Endothelial cell of umbilical vein (primary cell): ENCODE measurements at regions not wholly inside any gene's neighbourhood (a gene's known extent, or its start where the extent isn't known, plus 50 kb on each side); places are given as distances from the start of the nearest gene placed in this dataset.

Experiments
- BruUV-seq: library from RNA; stranded (reverse); fragments of 400-500 nt; replicated peaks from 2 replicates; lab custom pipeline; 2021; lab: Mats Ljungman, UMichigan
- CTCF ChIA-PET: fragments of 300-600, 350-600 bp; sonication (Branson Sonifier 250); formaldehyde crosslinking; loops from one replicate; lab custom pipeline; 2021; ENCODE audit warnings: antibody characterized with exemption, inconsistent platforms; lab: Charles Lee
- POLR2A ChIA-PET: fragments of 300-600, 350-600 bp; sonication (Branson Sonifier 250); formaldehyde crosslinking; loops from one replicate; lab custom pipeline; 2021; ENCODE audit warnings: antibody characterized with exemption, inconsistent platforms; lab: Charles Lee
- DNase-seq: peaks from one replicate; pipeline ENCODE4 v3.0.0-alpha.2; 2011; ENCODE audit warnings: low read depth, low spot score
- FAIRE-seq: peaks from 2 replicates; lab custom pipeline; 2011; peaks lifted over from hg19 to GRCh38; lab: Jason Lieb, UNC
- H2AFZ ChIP-seq: 2 replicates; pipeline ENCODE4 v1.6.0; 2012; ENCODE audit warnings: low read depth, low read length, control low read depth, inconsistent platforms
- H3K27ac ChIP-seq: 2 replicates; pipeline ENCODE4 v1.5.1; 2011; ENCODE audit warnings: low read depth, mild to moderate bottlenecking, control low read depth, low read length, moderate library complexity; ENCODE audit not compliant: insufficient read depth
- H3K27me3 ChIP-seq, 2 experiments: 2 replicates each; pipeline versions ENCODE4 v1.6.0 to v1.6.1; 2011; ENCODE audit warnings: low read length in 2 of 2, mixed read lengths in 1 of 2; ENCODE audit not compliant: control insufficient read depth in 2 of 2, insufficient read depth in 2 of 2
- H3K36me3 ChIP-seq, 2 experiments: 2 replicates in 1 of 2; 3 replicates in 1 of 2; pipeline ENCODE4 v1.5.1; 2011; ENCODE audit warnings: low read length in 2 of 2, mild to moderate bottlenecking in 1 of 2, moderate library complexity in 1 of 2; ENCODE audit not compliant: control insufficient read depth in 2 of 2, insufficient read depth in 2 of 2; ENCODE audit errors: extremely low read depth in 1 of 2
- H3K4me1 ChIP-seq: 3 replicates; pipeline ENCODE4 v1.5.1; 2011; ENCODE audit warnings: mild to moderate bottlenecking, low read length; ENCODE audit not compliant: control insufficient read depth, insufficient read depth; ENCODE audit errors: extremely low read depth
- H3K4me2 ChIP-seq: 2 replicates; pipeline ENCODE4 v1.6.1; 2011; ENCODE audit warnings: low read length, control low read depth, mixed read lengths; ENCODE audit not compliant: insufficient read depth
- H3K4me3 ChIP-seq, 3 experiments: fragments of 200-600 bp in 1 of 3; sonication (generic), shearing (Covaris generic) in 1 of 3; replicated peaks in 1 of 3; 2 replicates each; pipeline ENCODE4 v1.5.1; 2011 to 2016; ENCODE audit warnings: control low read depth in 3 of 3, low read length in 3 of 3, mild to moderate bottlenecking in 2 of 3, inconsistent platforms in 1 of 3, low read depth in 1 of 3, moderate library complexity in 1 of 3; ENCODE audit not compliant: insufficient read depth in 1 of 3
- H3K79me2 ChIP-seq: 2 replicates; pipeline ENCODE4 v1.6.0; 2012; ENCODE audit warnings: low read length, inconsistent platforms; ENCODE audit not compliant: control insufficient read depth, insufficient read depth
- H3K9ac ChIP-seq: replicated peaks from 2 replicates; pipeline ENCODE3; 2011; ENCODE audit warnings: low read length, control low read depth; ENCODE audit not compliant: insufficient read depth; ENCODE audit errors: extremely low read depth
- H3K9me1 ChIP-seq: replicated peaks from 3 replicates; pipeline ENCODE4 v1.6.0; 2011; ENCODE audit warnings: mild to moderate bottlenecking, low read length; ENCODE audit not compliant: control insufficient read depth, insufficient read depth; ENCODE audit errors: extremely low read depth
- H3K9me3 ChIP-seq: replicated peaks from 2 replicates; pipeline ENCODE4 v1.5.1; 2012; ENCODE audit warnings: low read length, inconsistent platforms; ENCODE audit not compliant: control insufficient read depth, insufficient read depth
- H4K20me1 ChIP-seq: replicated peaks from 2 replicates; pipeline ENCODE3; 2011; ENCODE audit warnings: mild to moderate bottlenecking, low read length; ENCODE audit not compliant: control insufficient read depth, insufficient read depth; ENCODE audit errors: extremely low read depth
- EZH2 ChIP-seq: IDR thresholded peaks from 2 replicates; pipeline ENCODE4 v1.6.1; 2012; ENCODE audit warnings: borderline replicate concordance, low read depth, mild to moderate bottlenecking, moderate library complexity, low read length, inconsistent platforms; ENCODE audit not compliant: severe bottlenecking
- FOS ChIP-seq: IDR thresholded peaks from 2 replicates; pipeline ENCODE4 v1.6.1; 2011; ENCODE audit warnings: mild to moderate bottlenecking, low read length, moderate library complexity, borderline replicate concordance; ENCODE audit not compliant: insufficient read depth
- JUN ChIP-seq: IDR thresholded peaks from 2 replicates; pipeline ENCODE4 v1.6.1; 2011; ENCODE audit warnings: borderline replicate concordance, low read depth; ENCODE audit not compliant: insufficient read length, insufficient read depth
- MYC ChIP-seq: IDR thresholded peaks from one replicate; pipeline ENCODE4 v1.6.1; 2011; ENCODE audit warnings: mild to moderate bottlenecking, low read depth, low read length
- POLR2A ChIP-seq: IDR thresholded peaks from 2 replicates; pipeline ENCODE4 v1.6.1; 2012; ENCODE audit warnings: low read depth, mild to moderate bottlenecking, control low read depth, low read length
- POLR2AphosphoS5 ChIP-seq: IDR thresholded peaks from 2 replicates; pipeline ENCODE4 v1.6.1; 2012; ENCODE audit warnings: low read depth, mild to moderate bottlenecking, control low read depth, low read length, moderate library complexity; ENCODE audit not compliant: insufficient read depth
- dilution Hi-C: fragments of 300-500 bp; cut with MboI; formaldehyde crosslinking; loops from one replicate; pipeline ENCODE4 v1.15.0; 2019; ENCODE audit warnings: low sequenced_read_pairs; ENCODE audit not compliant: extremely low pct_ligation_motif_present
- intact Hi-C: fragments of 100-400 bp; cut with micrococcal nuclease; formaldehyde crosslinking; loops from one replicate; pipeline ENCODE4 v1.10.0; 2022
- TF ChIP-seq, protein P1 (sequence below), 2 donors: IDR thresholded peaks; 1 replicate in 1 of 2; 2 replicates in 1 of 2; pipeline ENCODE4 v1.5.1; 2011; ENCODE audit warnings: low read length in 2 of 2, mild to moderate bottlenecking in 2 of 2, moderate library complexity in 2 of 2, control low read depth in 1 of 2, inconsistent platforms in 1 of 2, low read depth in 1 of 2; ENCODE audit not compliant: insufficient read depth in 1 of 2; ENCODE audit errors: extremely low read depth in 1 of 2
- TF ChIP-seq, protein P2 (sequence below): IDR thresholded peaks from 2 replicates; pipeline ENCODE4 v1.6.1; 2011; ENCODE audit not compliant: insufficient read depth, insufficient read length

DNA sequence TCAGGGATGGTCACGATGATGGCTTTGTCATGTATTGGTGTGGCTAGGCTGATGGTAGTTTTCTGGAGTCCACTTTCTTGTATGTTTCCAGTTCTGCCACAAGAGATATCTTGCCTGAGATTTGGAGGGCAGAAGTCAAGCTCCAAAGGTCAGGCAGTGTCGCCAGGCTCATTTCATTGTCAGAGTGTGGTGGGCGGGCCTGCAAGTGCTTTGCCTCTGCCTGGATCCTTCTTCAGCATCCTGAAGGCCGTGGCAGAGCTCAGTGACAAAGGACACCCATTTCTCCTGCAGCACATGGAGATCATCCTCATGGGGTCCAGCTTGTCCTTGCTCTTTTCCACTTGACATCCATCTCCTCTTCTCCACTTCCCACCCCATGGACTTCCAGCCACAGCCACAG lies 139.7 kb downstream of the SMIM20 start:
- Histone ChIP-seq H3K36me3 (no peaks in the 10 kb centered on the region), H3K9me3 (no peaks in the 10 kb centered on the region), H3K27me3 (no peaks in the 10 kb centered on the region), H2AFZ (no peak overlapping the region), H4K20me1 (no peaks in the 10 kb centered on the region), H3K9me1 (no peaks in the 10 kb centered on the region), H3K9ac (no peak overlapping the region), H3K79me2 (no peaks in the 10 kb centered on the region), H3K4me1 (no peaks in the 10 kb centered on the region), H3K27ac (no peak overlapping the region), H3K4me3 (no peak overlapping the region), H3K4me2 (no peak overlapping the region)
- POLR2A ChIA-PET, result no interaction called here
- CTCF ChIA-PET, result no interaction called here
- no peak for FAIRE-seq
- intact Hi-C loops (no loop called here), dilution Hi-C loops (no loop called here)
- DNase-seq, result no peak
- TF ChIP-seq, protein P1, sequence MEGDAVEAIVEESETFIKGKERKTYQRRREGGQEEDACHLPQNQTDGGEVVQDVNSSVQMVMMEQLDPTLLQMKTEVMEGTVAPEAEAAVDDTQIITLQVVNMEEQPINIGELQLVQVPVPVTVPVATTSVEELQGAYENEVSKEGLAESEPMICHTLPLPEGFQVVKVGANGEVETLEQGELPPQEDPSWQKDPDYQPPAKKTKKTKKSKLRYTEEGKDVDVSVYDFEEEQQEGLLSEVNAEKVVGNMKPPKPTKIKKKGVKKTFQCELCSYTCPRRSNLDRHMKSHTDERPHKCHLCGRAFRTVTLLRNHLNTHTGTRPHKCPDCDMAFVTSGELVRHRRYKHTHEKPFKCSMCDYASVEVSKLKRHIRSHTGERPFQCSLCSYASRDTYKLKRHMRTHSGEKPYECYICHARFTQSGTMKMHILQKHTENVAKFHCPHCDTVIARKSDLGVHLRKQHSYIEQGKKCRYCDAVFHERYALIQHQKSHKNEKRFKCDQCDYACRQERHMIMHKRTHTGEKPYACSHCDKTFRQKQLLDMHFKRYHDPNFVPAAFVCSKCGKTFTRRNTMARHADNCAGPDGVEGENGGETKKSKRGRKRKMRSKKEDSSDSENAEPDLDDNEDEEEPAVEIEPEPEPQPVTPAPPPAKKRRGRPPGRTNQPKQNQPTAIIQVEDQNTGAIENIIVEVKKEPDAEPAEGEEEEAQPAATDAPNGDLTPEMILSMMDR (IDR thresholded peaks at IDR 0.05; ENCODE audit: extremely low read depth in 1 of 2, insufficient read depth in 1 of 2, low read depth in 1 of 2, low read length in 2 of 2), result no peak
- TF ChIP-seq JUN (no peak), EZH2 (no peak), MYC (no peak), FOS (no peak), POLR2AphosphoS5 (no peak), POLR2A (no peak)
- TF ChIP-seq, protein P2, sequence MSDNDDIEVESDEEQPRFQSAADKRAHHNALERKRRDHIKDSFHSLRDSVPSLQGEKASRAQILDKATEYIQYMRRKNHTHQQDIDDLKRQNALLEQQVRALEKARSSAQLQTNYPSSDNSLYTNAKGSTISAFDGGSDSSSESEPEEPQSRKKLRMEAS, result no peak
- BruUV-seq, result no TSS peak
